NCI-H2029 (cell line): ENCODE measurements at regions not wholly inside any gene's neighbourhood (a gene's known extent, or its start where the extent isn't known, plus 50 kb on each side); places are given as distances from the start of the nearest gene placed in this dataset.
"Not testable (repeated sequence)": the region's sequence is repeated elsewhere in the genome, so short reads cannot be mapped to it uniquely, and the experiment has no call there.

Source experiments
- DNase-seq: peaks from one replicate; lab custom pipeline; 2025; lab: John Stamatoyannopoulos, UW

DNA sequence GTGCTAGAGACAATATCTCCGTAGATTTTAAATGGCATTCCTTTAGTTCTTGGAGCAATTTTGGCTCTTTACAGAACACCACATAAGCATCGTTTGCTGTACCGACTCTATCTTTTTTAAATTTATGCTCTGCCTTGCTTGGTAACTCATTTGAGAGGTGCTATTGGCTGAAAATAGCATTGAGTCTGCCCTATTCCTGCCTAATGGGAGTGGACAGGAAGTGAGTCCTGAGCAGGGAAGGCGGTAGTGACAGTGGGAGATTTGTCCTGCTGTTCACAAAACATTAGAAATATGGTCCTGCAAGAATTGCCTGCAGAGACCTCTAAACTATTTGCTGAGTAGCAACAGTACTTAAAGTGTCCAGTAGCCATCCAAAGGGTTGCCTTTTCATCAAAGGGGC is 115.2 kb upstream of the IFNE start:
- no peak for DNase-seq

DNA sequence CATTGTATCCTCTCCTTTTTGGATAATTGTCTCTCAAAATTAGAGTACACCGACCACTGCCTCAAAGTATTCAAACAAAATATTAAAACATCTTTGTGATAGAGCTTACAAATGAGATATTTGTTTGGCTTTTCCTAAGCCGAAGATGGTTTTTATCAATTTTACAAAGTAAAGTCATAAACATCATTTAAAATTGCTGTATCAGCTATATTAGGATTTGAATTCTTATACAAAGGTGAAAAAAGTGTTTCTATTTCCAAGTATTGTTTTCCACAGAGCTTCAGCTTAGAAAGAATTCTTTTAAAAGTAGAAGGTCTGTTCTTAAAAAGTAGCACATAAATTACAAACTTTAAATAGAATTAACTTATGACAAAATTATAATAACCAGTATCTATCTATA is 116.6 kb upstream of the IFNE start:
- no peak for DNase-seq

DNA sequence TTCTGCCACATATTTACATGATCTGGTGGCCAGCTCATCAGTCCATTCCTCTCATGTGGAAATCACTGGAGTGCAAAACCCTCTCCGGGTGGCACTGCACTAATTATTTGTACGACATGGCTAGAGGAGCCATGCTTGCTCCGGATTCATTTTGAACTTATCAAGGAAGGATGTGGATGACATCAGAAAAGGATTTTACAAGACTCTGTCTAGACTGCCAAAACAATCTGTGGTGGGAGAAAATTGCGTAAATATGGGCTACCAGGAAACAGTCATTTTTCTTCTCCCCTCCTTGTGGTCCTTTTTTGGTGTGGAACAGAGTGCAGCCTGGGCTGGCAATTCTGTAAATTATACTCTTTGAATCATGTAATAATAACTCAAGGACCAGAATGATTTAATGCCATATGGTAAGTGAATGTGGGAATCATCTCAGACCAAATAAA is 123.4 kb upstream of the IFNE start:
- no peak for DNase-seq

DNA sequence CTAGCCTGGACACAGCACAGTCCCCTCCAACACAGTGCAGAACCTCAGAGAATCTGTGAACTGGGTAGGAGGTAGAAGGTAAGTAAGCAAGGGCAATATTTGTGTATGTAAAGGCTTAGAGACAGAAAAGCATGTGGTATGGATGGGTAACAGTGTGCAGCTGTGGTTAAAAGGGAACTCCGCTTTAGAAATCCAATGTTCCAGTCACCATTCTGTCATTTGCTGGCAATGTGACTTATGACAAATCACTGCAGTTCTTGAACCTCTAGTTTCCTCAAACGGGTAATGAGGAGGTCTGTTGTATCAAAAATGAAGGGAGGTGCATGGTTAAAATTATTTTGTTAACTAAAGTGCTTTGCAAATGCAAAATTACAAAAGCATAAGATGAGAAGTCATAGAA is 125.5 kb upstream of the IFNE start:
- DNase-seq: no peak

DNA sequence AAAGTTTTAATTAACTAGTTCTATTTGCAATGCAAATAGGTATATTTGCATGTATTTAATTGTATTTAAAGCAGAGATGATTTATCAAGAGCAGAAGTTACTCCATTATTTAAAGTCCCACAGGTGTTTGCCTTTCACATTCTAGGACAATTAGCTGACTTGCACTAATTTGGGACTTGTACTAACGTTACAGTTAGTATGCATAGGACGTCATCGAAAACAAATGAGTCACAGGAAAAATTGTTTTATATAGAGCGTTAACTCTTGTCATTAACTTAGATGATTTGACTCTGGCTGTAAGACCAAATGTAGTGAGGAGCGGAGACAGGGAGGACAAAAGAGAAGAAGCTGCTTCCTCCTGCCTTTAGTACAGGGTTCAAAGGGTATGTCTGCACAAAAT is 126.1 kb upstream of the IFNE start:
- no peak for DNase-seq

DNA sequence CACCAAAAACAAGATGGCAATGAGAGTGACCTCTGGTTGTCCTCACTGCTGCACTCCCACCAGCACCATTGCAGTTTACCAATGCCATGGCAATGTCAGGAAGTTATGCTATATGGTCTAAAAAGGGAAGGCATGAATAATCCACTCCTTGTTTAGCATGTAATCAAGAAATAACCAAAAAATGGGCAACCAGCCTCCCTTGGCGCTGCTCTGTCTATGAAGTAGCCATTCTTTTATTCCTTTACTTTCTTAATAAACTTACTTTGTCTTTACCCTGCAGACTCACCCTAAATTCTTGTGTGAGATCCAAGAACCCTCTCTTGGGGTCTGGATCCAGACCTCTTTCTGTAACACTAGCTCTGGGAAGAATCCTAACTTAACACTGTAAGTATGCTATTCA is 127.4 kb upstream of the IFNE start:
- no peak for DNase-seq

DNA sequence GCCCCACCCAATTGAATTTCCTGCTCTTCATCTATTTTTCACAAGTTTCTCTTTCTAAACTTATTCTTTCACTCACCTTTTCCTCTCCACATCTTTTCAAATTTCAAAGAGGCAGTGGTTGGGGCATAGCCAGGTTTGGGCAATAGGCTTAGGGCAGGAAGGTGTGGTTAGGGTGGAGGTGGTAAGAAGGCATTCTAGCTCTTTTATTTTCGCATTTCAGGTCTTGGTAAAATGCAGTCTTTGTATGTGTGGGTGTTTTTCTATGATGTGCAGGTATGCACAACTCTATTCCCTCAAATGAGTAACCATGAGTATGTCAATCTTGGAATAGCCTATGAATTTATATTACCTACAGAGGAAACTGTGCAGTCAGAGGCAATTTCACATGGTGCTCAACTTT is 129.8 kb upstream of the IFNE start:
- no peak for DNase-seq

DNA sequence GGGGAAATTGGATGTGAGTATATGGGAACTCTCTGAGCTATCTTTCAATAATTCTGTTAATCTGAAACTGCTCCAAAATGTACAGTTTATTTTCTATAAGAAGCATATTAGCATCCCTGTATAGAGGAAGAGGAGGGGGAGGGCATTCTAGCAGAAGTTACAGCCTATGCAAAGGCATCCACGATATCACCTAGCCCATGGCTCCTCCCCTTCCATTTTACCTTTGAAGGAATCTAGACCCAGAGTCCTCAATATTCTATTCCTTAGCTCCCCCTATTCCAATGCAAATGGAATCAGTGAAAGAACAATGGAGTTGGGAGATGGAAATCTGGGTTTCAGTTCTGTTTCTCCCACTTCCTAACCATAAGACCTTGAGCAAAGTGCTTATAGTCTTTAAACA is 132.9 kb upstream of the IFNE start:
- DNase-seq: no peak

DNA sequence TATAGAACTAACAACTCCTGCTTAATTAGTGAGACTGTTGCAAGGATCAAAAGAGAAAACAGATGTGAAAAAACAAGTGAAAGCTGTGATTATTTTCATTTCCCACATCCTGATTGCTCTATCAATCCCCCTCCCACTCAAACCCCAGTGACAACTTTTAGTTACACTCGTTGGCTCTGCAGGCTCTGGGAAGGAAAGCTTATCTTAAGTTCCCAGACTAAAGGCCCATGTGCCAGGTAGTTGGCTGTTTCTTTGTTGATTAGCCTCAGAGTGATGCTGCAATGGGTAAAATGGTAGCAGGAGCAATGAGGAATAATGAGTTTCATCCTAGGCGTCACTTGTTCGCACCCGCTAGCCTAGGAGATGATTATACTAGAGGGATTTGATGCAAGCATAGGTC is 133.3 kb upstream of the IFNE start:
- no peak for DNase-seq

DNA sequence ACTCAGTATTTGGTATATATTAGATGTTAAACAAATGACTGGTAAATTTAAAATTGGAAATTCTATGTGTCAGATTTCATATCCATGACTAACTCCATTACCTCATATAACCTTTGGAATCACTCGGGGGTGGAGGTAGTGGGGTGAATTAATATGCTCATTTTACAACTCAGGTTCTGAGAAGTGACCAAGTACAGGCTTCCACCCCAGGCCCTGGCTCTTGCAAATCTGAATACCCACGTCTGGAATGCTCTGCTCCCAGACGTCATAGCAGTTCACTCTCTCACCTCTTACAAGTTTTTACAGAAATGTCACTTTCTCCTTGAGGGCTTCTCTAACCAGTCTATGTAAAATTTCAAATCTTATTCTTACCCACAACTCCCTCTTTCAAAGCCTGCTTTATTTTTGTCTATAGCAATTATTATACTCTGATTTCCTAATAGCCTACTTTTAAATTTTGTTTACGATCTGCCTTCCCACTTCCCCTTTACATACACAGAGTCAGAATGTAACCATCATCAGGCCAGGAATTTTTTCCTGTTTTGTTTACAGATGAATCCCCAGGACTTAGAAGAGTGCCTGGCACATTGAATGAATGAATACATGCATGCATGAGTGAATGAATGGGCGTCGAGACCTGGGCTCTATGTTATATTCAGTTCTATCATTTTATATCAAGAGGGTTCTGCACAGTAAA is 134.1 kb upstream of the IFNE start:
- DNase-seq: no peak

DNA sequence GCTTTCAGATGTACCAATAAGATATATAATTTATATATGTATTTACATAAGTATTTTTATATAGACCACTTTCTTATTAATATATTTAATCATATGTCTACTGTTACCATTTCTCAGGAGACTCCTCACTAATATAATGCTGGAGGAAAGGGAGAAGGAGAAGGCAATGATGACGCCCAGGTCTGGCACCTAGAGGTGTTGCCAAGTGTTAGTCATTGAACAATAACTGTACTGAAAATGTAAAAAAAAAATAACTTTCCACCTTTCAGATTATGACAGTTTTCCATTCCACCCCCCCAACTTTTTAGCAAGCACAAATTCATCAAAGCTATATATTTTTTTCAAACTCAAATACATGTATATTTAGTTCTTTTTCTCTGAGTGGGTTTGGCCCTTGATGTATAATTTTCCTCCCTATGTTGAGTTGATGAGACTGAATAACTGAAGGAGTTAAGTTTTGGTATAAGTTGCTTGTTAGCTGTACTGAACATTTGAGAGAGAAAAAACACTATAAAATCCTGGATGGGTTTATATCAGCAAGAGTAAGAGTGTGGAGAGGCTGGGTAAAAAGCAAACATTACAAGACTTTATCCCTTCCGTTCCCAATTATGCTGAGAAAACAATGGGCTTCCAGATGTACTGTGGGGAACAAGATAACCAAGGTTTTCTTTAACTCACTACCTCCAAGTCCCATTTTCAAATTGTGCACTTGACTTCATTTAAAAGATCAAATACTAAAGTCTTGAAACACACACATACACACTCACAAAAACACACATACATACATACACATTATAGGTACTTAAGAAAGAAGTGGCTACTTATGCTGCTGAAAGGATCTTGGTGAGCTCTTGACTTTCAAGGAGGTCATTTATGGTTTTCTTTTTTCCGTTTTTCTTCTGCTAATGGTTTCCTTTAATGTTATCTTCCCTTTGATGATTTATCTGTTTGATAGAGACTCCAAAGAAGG is 142.8 kb upstream of the IFNE start:
- DNase-seq: no peak

DNA sequence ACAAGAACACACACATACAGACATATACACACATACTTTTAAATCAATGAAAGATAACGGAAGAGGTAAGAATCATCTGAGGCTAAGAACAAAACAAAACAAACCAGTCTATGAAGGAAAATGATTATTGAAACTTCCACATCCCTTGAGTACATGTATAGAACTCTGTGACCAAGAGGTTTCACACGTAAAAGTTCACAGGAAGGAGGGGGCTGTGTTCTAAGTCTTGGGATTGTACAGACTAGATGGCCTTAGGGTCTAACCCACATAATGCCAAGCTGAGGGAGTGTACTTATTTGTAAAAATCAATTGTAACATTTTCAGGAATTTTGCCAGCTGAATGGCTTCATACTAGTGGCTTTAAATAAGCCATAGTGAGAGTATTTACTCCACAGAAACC is 144.4 kb upstream of the IFNE start:
- DNase-seq: no peak

DNA sequence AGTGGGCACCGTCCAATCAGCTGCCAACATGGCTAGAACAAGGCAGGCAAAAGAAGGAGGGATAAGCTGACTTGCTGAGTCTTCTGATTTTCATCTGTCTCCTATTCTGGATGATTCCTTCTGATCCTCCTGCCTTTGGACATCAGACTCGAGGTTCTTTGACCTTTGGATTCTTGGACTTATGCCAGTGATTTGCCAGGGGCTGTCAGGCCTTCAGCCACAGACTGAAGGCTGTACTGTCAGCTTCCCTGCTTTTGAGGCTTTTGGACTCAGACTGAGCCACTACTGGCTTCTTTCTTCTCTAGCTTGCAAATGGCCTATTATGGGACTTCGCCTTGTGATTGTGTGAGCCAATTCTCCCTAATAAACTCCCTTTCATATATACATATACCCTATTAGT is 146.8 kb upstream of the IFNE start:
- not testable (repeated sequence) for DNase-seq

DNA sequence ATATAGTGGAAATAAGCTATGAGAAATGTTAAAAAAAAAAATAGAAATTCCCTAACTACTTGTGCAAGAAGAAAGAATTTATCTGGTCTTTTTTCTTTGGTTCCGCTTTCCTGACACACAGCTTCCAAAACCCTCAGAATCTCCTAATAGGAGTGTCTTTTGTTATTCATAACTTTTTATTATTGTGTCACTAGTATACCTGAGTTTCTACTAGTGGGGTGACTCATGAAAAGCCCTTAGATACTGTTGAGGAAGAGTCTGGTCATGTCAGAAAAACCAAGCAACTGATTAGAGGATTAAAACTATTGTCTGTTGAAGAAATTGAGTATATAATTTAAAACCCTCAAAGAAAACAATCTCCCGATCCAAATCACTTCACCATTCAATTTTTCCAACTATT is 152.8 kb upstream of the IFNE start:
- no peak for DNase-seq

DNA sequence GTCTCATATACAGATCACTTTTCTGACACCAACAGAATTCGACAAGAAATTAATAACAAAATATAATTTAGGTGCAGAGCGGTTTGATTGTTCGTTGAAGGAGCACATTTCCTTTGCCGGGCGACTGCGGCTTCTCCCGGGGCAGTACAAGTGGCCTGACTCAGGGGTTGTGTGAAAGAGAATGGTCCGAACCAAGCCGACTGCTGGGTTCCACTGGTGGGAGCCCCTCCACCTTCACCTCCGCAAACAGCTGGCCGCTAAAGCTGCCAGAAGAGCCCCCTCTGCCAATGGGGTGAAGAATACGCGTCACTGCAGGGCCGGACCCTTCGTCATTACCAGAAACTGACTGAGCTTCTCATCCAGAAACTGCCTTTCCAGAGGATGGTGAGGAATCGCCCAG is 156.0 kb upstream of the IFNE start:
- no peak for DNase-seq

DNA sequence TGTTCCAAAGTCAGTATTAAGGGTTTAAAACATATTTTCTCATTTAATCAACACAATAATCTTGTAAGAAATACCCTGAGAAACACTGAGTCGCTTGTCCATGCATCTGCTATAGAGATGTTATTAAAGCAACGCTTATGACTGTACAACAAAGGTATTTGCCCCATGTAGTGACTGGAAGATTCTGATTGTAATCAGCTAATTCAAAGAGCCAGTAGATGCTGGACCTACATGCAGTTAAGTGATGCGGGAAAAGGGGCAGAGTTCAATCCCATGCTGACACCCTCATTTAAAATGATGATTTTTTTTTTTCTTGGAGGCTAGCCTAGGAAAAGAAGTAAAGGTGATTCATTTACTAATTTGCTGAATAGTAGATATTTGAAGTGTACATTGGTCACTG is 149.3 kb upstream of the MTAP start:
- no peak for DNase-seq

DNA sequence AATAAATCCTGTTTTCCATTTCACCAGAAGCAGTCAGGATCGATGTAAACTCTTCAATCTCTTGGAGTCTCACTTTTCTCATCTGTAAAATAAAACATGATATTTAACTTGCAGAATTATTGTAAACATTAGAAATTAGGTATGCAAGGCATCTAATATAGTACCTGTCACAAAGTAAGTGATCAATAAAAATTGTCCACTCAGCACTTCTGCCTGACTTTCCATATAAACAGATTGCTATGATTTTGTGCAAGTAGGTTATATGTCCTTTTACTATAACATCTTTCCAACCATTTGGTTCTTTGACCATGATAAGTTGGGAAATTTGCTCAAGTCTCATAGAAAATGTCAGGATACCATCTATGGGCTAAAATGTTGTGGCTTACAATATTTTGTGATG is 148.8 kb upstream of the MTAP start:
- DNase-seq: no peak

DNA sequence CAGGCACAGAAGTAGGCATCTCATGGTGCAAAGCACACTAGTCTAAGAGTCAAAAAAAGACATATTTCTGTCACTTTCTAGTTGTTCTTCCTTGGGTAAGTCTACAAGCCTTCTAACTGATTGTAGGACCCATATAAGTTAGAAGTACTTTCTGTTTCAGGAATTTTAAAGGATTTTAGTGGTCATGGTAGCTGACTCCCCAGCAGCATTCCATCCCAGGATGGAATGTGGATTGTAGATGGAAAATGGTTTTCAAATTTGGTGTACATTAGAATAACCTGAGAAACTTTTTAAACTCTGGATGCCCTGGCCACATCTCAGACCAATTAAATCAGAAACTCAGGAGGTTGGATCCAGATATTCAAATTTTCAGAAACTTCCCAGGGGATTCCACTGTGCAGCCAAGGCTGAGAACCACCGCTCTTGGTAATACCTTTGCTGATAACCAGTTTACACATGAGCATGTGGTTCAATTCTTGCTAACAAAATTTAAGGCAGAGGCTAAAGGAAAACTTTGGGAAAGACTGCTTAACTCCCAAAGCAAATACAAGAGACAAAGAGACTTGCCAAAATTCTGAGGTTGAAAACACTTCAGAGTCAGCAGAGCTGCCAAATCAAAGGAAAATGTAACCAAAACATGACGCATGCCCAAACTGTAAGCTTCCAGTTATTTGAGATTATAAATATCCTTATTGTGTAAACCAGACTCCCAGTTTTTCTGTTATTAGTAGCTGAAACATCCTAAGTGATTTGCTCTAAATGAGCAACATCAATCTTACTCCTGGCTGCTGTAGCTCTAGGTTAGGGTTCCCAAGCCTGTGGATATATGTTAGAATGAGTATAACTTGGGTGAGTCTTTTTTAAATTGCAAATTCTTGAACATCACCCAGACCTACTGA is 145.4 kb upstream of the MTAP start:
- DNase-seq: no peak

DNA sequence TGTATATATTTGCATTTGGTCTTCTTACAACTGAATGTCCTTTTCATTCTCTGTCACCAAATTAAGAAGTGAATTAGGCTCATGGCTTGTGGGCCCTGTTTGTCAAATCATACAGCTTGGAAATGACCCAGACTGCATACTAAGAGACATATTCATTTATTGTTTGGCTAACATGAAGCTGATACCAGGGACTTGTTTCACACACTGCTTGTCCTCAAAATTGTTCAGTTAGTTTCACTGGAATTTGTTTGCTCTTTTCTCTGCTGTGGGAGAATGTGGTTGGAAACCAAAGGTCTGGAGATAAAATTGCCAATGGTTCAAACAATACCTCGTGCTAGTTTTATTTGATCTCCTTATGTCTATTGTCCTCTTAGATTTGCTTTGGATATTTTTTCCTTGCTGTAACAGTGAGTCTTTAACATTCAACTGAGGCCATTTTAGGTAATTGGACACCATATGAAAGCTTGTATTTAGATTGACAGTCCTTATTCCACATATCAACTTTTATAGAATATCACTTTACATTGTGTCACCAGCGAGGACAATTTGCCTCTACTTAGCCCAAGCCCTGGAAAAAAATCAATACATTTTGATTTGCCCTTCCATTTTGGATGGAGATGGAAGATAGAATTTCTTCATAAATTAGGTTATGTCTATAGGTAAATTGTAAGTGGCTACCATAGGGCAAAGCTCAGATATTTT is 144.3 kb upstream of the MTAP start:
- DNase-seq: no peak

DNA sequence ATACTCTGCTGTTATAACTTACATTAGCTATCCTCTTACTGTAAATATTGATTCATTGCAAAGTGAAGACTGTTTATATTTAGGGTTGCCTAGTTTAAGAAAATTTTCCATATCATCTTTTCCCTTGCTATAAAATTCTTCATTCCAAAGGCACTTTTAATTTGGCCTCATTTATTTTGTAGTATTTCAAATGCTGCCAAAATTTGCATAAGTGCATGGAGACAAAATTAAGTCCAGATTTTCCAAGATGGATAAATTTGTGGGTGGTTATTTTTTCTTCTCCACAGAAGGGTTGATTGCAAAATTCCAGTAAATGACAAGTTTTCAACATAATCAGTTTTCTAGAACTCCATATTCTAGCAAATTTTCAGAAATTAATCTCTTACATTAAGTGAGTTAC is 141.5 kb upstream of the MTAP start:
- no peak for DNase-seq

DNA sequence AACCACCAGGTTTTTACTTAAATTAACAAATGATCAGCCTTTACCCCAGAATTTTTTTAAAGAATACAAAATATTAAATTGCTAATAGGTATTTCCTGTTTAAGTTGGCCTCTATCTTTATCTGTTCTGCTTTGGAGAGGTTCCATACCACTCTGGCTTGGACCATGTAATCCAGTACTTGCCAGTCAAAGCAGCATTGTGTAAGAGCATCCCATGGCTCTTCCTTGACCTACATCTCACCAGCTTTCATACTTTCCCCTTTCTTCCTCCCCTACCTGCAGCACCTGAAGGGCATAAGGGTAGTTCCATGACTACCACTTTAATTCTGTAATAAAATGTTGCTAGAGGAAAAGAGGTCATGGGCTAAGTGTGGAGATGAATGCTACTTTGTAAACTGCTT is 140.8 kb upstream of the MTAP start:
- DNase-seq: no peak

DNA sequence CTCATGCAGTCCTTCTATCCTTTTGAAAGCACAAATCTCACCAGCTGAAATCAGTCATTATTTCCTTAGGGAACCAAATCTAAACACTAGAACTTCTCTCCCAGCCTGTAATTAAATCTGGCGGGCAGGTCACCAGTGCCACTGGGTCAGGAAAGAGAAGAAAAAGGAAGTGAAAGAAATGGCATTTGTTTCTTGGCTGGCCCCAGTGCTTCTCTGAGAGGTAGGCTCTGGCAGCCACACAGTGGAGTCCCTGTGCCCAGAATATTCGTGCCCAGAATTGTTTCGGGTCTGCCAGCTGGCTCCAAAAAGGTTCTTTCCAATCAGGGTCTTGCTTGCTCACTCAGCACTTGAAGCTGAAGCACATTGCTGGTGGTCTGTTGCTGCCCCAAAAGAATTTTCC is 133.9 kb upstream of the MTAP start:
- DNase-seq: no peak
